H9 (cell line): ENCODE measurements at regions not wholly inside any gene's neighbourhood (a gene's known extent, or its start where the extent isn't known, plus 50 kb on each side); places are given as distances from the start of the nearest gene placed in this dataset.

Experiments
- DNase-seq: peaks from one replicate; pipeline ENCODE4 v3.0.0-alpha.2; 2017
- H2AFZ ChIP-seq: one replicate; pipeline ENCODE4 v1.6.1; 2013; ENCODE audit warnings: mild to moderate bottlenecking, low read length, control low read depth, moderate library complexity
- H2AK5ac ChIP-seq: 2 replicates; pipeline ENCODE4 v1.6.1; 2013; ENCODE audit warnings: low read length, control low read depth, mixed read lengths; ENCODE audit not compliant: insufficient read length
- H2BK120ac ChIP-seq: one replicate; pipeline ENCODE4 v1.6.1; 2013; ENCODE audit warnings: low read depth, mild to moderate bottlenecking, low read length, control low read depth, inconsistent platforms; ENCODE audit not compliant: poor library complexity, severe bottlenecking
- H2BK12ac ChIP-seq: 2 replicates; pipeline ENCODE4 v1.6.1; 2013; ENCODE audit warnings: low read length, control low read depth, mixed read lengths, low read depth; ENCODE audit not compliant: insufficient read length
- H2BK15ac ChIP-seq: 2 replicates; pipeline ENCODE4 v1.6.1; 2013; ENCODE audit warnings: low read depth, low read length, control low read depth
- H2BK20ac ChIP-seq: one replicate; pipeline ENCODE4 v1.6.1; 2013; ENCODE audit warnings: low read depth, mild to moderate bottlenecking, low read length, control low read depth, inconsistent platforms; ENCODE audit not compliant: poor library complexity, severe bottlenecking
- H2BK5ac ChIP-seq: 2 replicates; pipeline ENCODE4 v1.6.1; 2013; ENCODE audit warnings: low read length, control low read depth, mixed read lengths; ENCODE audit not compliant: insufficient read length
- H3K14ac ChIP-seq: 2 replicates; pipeline ENCODE4 v1.6.1; 2013; ENCODE audit warnings: low read length, control low read depth; ENCODE audit not compliant: insufficient read depth
- H3K18ac ChIP-seq: 2 replicates; pipeline ENCODE4 v1.6.1; 2013; ENCODE audit warnings: low read depth, mild to moderate bottlenecking, mixed read lengths, low read length, control low read depth; ENCODE audit not compliant: insufficient read length
- H3K23ac ChIP-seq: 2 replicates; pipeline ENCODE4 v1.6.1; 2013; ENCODE audit warnings: low read length, control low read depth, mixed read lengths, low read depth; ENCODE audit not compliant: insufficient read length
- H3K23me2 ChIP-seq: 2 replicates; pipeline ENCODE4 v1.6.1; 2013; ENCODE audit warnings: low read depth, mild to moderate bottlenecking, mixed read lengths, low read length, control low read depth; ENCODE audit not compliant: insufficient read length, poor library complexity, severe bottlenecking
- H3K27ac ChIP-seq: 2 replicates; pipeline ENCODE4 v1.5.1; 2013; ENCODE audit warnings: low read length, control low read depth, mixed read lengths, low read depth; ENCODE audit not compliant: insufficient read length
- H3K27me3 ChIP-seq: 2 replicates; pipeline ENCODE4 v1.6.1; 2013; ENCODE audit warnings: low read length, control low read depth, inconsistent platforms; ENCODE audit not compliant: insufficient read depth
- H3K4ac ChIP-seq: 2 replicates; pipeline ENCODE4 v1.6.1; 2013; ENCODE audit warnings: low read depth, mild to moderate bottlenecking, control low read depth, inconsistent platforms, low read length, moderate library complexity
- H3K4me1 ChIP-seq: 2 replicates; pipeline ENCODE4 v1.6.1; 2013; ENCODE audit warnings: low read length, control low read depth, inconsistent platforms; ENCODE audit not compliant: insufficient read depth
- H3K4me2 ChIP-seq: 2 replicates; pipeline ENCODE4 v1.6.1; 2013; ENCODE audit warnings: low read length, control low read depth, mixed read lengths; ENCODE audit not compliant: insufficient read length, insufficient read depth
- H3K56ac ChIP-seq: 2 replicates; pipeline ENCODE4 v1.6.1; 2013; ENCODE audit warnings: low read depth, mild to moderate bottlenecking, mixed read lengths, low read length, control low read depth; ENCODE audit not compliant: insufficient read length
- H3K79me1 ChIP-seq: 2 replicates; pipeline ENCODE4 v1.6.1; 2013; ENCODE audit warnings: low read depth, mild to moderate bottlenecking, moderate library complexity, low read length, control low read depth, inconsistent platforms; ENCODE audit not compliant: insufficient read depth, poor library complexity, severe bottlenecking
- H3K79me2 ChIP-seq: 2 replicates; pipeline ENCODE4 v1.6.1; 2013; ENCODE audit warnings: low read length, control low read depth, inconsistent platforms; ENCODE audit not compliant: insufficient read depth
- H3K9ac ChIP-seq: 2 replicates; pipeline ENCODE4 v1.6.1; 2013; ENCODE audit warnings: low read length, control low read depth, mixed read lengths; ENCODE audit not compliant: insufficient read length; ENCODE audit errors: extremely low read depth
- H3K9me3 ChIP-seq: one replicate; pipeline ENCODE4 v1.6.1; 2013; ENCODE audit warnings: low read depth, low read length, inconsistent platforms; ENCODE audit not compliant: control insufficient read depth
- H3T11ph ChIP-seq: one replicate; pipeline ENCODE4 v1.6.1; 2013; ENCODE audit warnings: mild to moderate bottlenecking, low read length, control low read depth, inconsistent platforms
- H4K20me1 ChIP-seq: one replicate; pipeline ENCODE4 v1.6.1; 2013; ENCODE audit not compliant: control insufficient read depth, insufficient read length, insufficient read depth
- H4K5ac ChIP-seq: 2 replicates; pipeline ENCODE4 v1.6.1; 2013; ENCODE audit warnings: low read depth, mild to moderate bottlenecking, mixed read lengths, low read length, control low read depth; ENCODE audit not compliant: insufficient read length
- H4K8ac ChIP-seq: replicated peaks from 2 replicates; pipeline ENCODE4 v1.6.1; 2013; ENCODE audit warnings: low read length, control low read depth, mixed read lengths, low read depth; ENCODE audit not compliant: insufficient read length
- H4K91ac ChIP-seq: 2 replicates; pipeline ENCODE4 v1.6.1; 2013; ENCODE audit warnings: low read depth, mild to moderate bottlenecking, moderate library complexity, mixed read lengths, low read length, control low read depth; ENCODE audit not compliant: insufficient read length
- H3K27ac Mint-ChIP-seq, 3 experiments: 2 replicates in 2 of 3; 3 replicates in 1 of 3; pipeline ENCODE4 v1.8.0; 2020 to 2021; ENCODE audit warnings: mixed read lengths in 3 of 3, mild to moderate bottlenecking in 1 of 3, moderate library complexity in 1 of 3
- H3K27me3 Mint-ChIP-seq: 2 replicates; pipeline ENCODE4 v1.8.0; 2021; ENCODE audit warnings: low read depth, mild to moderate bottlenecking, moderate library complexity, mixed read lengths
- H3K36me3 Mint-ChIP-seq, 3 experiments: 2 replicates in 2 of 3; 3 replicates in 1 of 3; pipeline ENCODE4 v1.8.0; 2020 to 2021; ENCODE audit warnings: low read depth in 3 of 3, mixed read lengths in 3 of 3; ENCODE audit not compliant: insufficient read depth in 1 of 3
- H3K4me1 Mint-ChIP-seq, 2 experiments: 2 replicates each; pipeline ENCODE4 v1.8.0; 2020; ENCODE audit warnings: mixed read lengths in 2 of 2
- H3K4me3 Mint-ChIP-seq, 2 experiments: 2 replicates in 1 of 2; 3 replicates in 1 of 2; pipeline ENCODE4 v1.8.0; 2020 to 2021; ENCODE audit warnings: mild to moderate bottlenecking in 2 of 2, mixed read lengths in 2 of 2, moderate library complexity in 1 of 2
- H3K9me3 Mint-ChIP-seq, 2 experiments: 2 replicates in 1 of 2; 3 replicates in 1 of 2; pipeline ENCODE4 v1.8.0; 2020; ENCODE audit warnings: mild to moderate bottlenecking in 2 of 2, mixed read lengths in 2 of 2, moderate library complexity in 1 of 2
- CTCF ChIP-seq: fragments of 200-600 bp; sonication (generic); conservative IDR thresholded peaks from 3 replicates; pipeline ENCODE4 v1.8.0; 2021; ENCODE audit warnings: antibody characterized with exemption, mild to moderate bottlenecking
- WGBS: extraction: QIAGEN DNeasy Blood & Tissue Kit; methylation state at CpG from one replicate; pipeline ENCODE4 v1.1.7; 2013; ENCODE audit warnings: missing lambda C conversion rate, low lambda C conversion rate, mixed read lengths; ENCODE audit not compliant: insufficient read length; ENCODE audit errors: extremely low coverage; 5-methylcytosine and 5-hydroxymethylcytosine counted together

DNA sequence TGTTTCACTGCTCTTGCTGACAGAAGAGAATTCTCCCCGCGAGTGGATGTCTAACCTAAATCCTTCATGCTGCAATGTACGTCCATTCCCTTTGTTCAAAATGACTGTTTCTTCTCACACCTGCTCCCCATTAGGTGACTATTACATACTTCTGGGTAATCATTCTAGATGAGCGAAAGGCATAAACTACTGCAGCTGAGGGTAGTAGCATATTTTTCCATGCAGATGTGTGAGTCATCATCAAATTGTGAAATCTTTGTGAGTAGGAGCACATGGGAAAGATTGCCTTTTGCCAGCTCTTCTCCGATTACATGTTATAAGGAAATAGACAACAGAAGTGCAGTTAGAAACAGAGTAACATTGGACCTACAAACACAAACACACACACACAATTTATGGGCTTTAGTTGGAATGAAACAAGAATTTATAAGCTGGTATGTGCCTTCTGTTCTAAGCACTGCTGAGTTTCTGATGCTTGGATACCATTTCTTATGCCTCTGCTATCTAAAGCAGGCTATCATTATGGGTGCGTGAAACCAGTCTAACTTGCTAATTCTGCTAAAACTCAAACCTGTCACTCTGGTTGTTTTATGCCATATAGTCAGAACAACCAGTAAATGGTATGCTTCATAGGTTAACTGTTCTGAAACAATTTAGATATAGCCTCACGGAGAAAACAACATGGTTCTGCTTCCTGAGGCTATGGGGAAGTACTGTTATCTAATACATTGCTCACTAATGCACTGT lies 346.9 kb upstream of the PSMD7 start:
- no peaks in the 10 kb centered on the region for H3K23me2 ChIP-seq
- no peak overlapping the region for H4K8ac ChIP-seq
- no peak overlapping the region for H3K27ac ChIP-seq
- no peaks in the 10 kb centered on the region for H3K4me1 ChIP-seq
- no peak overlapping the region for H2BK5ac ChIP-seq
- no peak overlapping the region for H3K4me2 ChIP-seq
- no peaks in the 10 kb centered on the region for H3K27me3 ChIP-seq
- H3K18ac ChIP-seq, result no peak overlapping the region
- no peak overlapping the region for H2BK120ac ChIP-seq
- H3K23ac ChIP-seq, result no peak overlapping the region
- H4K91ac ChIP-seq, result no peak overlapping the region
- no peak overlapping the region for H3K14ac ChIP-seq
- no peaks in the 10 kb centered on the region for H3K27me3 Mint-ChIP-seq
- H2AK5ac ChIP-seq, result no peak overlapping the region
- H3K9me3 Mint-ChIP-seq, result no peaks in the 10 kb centered on the region
- H3K27ac Mint-ChIP-seq, result no peak overlapping the region
- DNase-seq, result no peak
- no peaks in the 10 kb centered on the region for H4K20me1 ChIP-seq
- H4K5ac ChIP-seq, result no peak overlapping the region
- WGBS, result no CpG with 5 or more reads among the region's 7 CpGs
- H3K9ac ChIP-seq, result no peak overlapping the region
- H2BK20ac ChIP-seq, result no peak overlapping the region
- H3K4me1 Mint-ChIP-seq, result peaks cover 18 to 21% of the 10 kb centered on the region in 2 experiments; a peak in 3 of 4 replicates
- no peaks in the 10 kb centered on the region for H3K9me3 ChIP-seq
- H3K4me3 Mint-ChIP-seq, result no peak overlapping the region
- H3K36me3 Mint-ChIP-seq, result no peaks in the 10 kb centered on the region
- no peak overlapping the region for H3K4ac ChIP-seq
- no peaks in the 10 kb centered on the region for H3K79me1 ChIP-seq
- no peak for TF ChIP-seq CTCF
- H2BK15ac ChIP-seq, result no peak overlapping the region
- no peaks in the 10 kb centered on the region for H3K79me2 ChIP-seq
- H3K56ac ChIP-seq, result no peak overlapping the region
- no peak overlapping the region for H2AFZ ChIP-seq
- no peak overlapping the region for H3T11ph ChIP-seq
- no peak overlapping the region for H2BK12ac ChIP-seq
